NCI-H1105 treated with DMSO at 0.1 percent for 48 hours (cell line): ENCODE measurements at regions not wholly inside any gene's neighbourhood (a gene's known extent, or its start where the extent isn't known, plus 50 kb on each side); places are given as distances from the start of the nearest gene placed in this dataset.
"Not testable (repeated sequence)": the region's sequence is repeated elsewhere in the genome, so short reads cannot be mapped to it uniquely, and the experiment has no call there.

Source experiments
- DNase-seq: peaks from one replicate; lab custom pipeline; 2025; lab: John Stamatoyannopoulos, UW

DNA sequence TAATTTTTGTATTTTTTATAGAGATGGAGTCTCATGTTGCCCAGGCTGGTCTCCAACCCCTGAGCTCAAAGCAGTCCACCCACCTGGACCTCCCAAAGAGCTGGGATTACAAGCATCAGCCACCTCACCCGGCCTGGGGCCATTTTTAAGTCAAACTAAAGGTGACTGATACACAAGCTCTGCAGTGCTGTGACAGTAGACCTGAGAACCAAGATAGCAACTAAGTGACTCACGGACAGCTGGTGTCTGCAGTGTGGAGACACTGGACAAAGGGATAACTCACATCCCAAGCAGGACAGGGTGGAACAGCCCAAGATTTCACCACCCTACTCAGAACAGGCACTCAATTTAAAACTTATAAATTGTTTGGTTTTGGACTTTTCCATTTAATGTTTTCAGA, 402.5 kb downstream of the CD83 start:
- no peak for DNase-seq

DNA sequence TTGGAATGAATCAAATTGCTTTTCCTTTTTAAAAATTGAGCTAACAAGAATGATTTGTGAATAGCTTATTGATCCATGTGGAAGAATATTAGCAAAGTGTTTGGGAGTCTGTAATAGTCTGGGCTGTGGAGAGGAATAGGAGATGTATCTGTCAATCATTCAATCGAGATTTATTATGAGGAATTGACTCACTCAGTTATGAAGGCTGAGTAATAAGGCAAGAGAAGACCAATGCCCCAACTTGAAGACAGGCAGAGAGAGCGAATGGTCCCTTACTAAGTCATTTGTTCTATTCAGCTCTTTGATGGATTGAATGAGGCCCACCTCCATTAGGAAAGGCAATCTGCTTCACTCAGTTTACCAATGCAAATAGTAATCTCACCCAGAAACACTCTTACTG, 403.0 kb downstream of the CD83 start:
- no peak for DNase-seq

DNA sequence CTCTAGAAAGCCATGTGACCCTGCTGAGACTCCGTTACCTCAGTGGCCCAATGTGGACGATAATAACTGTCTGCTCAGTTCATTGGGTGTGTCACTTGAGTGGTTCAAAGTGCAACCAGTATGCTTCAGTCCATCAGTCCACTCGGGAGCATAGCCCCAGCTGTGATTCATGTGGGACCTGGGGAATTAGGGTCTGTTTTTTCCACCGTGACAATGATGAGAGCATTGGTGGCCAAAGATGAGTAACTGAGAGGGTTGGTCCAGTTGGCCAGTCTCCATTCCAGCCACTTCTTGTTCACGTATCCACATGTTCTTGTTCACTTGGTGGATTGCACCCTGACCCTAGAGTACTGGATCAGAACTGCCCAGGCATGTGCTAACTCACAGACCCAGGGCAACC, 403.6 kb downstream of the CD83 start:
- no peak for DNase-seq

DNA sequence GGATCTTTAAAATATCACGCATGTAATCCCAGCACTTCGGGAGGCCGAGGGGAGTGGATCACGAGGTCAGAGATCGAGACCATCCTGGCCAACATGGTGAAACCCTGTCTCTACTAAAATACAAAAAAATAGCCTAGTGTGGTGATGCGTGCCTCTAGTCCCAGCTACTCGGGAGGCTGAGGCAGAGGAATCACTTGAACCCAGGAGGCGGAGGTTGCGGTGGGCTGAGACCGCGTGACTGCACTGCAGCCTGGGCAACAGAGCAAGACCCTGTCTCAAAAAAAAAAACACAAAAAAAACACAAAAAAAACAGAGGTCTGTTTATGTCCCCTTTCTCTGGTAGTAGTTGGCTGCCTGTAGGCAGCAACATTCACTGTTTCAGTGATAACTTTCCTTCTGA, 404.3 kb downstream of the CD83 start:
- DNase-seq: not testable (repeated sequence)

DNA sequence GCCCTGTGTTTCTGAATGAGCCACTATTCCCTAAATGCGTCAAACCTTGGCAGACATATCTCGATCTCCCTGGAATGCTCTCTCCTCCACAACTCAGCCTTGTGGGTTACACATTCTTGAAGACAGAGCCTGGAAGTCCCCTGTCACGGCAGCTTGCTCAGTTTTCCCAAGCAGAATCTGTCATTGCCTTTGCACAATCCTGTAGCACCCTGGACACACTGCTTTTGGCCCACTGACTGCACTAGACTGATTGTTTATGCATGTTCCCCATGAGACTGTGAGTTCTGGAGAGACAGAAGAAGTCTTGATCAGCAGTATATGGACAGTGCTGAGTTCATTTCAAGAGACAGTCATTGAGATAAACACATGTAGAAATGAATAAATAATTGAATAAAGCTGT, 406.7 kb downstream of the CD83 start:
- no peak for DNase-seq

DNA sequence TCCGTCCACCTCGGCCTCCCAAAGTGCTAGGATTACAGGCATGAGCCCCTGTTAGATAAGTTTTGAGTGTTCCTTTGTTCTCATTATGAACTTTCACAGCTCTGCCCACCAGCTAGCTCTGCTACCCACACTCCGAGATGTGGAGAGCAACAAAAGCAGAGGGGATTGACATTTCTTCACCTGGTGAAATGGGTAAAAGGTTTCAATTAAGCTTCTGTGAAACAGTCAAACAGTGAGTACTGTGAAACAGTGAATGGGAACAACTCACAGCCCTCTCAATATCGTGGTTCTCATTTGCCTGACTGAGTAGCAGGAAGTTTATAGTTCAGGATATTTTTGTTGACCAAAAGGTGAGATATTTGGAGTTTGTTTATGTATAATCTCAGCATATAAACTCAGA, 412.8 kb downstream of the CD83 start:
- no peak for DNase-seq

DNA sequence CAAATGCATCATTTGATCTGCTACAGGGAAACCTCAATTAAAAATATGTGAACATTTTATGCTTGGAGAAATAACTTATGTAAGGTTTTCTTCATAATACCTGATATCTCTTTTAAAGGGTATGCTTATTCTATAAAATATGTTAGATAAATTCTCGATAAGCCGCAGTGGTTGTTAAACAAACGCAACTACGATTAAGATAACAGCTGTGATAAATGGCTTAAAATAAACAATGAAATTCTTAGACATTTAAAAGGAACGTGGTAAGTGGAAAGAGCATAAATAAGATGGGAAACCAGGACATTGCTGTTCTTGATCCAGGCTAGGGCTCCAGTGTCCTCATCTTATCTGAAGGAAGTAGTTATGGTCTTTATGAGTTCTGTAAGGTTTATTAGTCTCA, 415.9 kb downstream of the CD83 start:
- no peak for DNase-seq

DNA sequence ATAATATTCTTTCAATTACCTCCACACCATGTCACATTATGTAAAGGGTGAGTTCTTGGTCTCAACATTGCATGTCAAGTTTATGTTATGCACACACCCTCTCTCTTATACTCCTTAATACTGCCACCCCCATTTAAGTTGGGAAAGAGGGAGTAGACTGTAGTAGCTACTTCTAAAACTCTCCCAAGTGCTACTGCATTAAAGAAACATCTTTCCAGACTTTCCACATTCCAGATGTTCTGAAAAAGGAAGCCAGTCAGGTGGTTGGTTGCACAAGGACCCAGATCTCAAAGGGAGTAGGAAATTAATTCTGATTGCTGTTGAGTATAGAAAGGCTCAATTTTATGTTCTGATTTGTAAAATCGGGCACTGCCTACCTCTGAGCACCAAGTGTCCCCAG, 419.5 kb downstream of the CD83 start:
- no peak for DNase-seq

DNA sequence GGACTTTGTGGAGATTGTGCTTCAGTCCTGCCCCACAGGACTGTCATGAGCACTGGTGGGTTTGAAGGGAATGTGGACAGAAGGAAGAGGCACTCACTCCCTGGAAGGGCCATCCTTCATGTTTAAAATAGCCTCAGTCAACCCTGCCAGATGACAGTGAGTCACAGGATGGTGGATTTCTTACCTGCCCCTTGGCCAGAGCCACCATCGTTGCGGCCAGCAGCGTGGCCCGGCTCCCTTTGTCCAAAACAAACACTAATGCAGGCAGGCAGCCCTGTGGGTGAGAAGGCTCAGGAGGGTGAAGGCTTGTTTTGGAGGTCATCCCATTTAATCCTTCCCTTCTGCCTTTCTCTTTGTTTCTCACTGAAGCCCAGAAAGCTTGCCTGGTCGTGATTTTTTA, 422.7 kb downstream of the CD83 start:
- DNase-seq: no peak

DNA sequence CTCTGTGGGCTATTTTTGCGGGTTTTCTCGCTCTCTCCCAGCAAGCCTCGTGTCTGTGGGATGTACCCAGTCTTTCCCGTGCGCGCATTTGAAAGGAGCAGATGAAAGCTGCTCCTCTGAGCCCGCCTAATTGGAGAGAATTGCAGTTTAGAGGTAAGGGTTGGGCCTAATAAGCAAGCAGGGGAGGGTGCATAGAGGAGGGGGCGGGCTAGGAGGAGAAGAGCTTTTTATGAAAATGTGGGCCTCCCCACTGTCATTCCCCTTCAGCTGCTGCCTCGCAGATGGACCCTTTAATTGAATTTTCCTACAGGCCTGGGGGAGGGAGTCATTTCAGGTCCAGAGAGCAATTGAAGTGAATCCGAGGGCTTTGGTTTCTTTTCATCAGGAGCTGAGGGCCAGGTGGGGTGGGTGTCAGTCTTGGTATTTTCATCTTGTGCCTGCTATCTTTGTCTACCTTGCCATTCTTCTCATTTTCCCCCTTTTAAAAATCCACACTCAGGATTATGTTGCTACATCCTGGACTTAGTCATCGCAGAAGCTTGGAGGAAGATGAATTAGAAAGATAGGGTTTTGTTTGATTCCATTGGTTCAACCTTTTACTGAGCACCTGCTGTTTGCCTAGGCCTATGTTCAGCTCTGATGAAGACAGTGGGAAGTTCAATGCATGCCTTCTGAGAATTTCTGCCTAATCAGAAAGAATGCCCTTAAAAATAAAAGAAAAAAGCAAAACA, 423.4 kb downstream of the CD83 start:
- DNase-seq: no peak

DNA sequence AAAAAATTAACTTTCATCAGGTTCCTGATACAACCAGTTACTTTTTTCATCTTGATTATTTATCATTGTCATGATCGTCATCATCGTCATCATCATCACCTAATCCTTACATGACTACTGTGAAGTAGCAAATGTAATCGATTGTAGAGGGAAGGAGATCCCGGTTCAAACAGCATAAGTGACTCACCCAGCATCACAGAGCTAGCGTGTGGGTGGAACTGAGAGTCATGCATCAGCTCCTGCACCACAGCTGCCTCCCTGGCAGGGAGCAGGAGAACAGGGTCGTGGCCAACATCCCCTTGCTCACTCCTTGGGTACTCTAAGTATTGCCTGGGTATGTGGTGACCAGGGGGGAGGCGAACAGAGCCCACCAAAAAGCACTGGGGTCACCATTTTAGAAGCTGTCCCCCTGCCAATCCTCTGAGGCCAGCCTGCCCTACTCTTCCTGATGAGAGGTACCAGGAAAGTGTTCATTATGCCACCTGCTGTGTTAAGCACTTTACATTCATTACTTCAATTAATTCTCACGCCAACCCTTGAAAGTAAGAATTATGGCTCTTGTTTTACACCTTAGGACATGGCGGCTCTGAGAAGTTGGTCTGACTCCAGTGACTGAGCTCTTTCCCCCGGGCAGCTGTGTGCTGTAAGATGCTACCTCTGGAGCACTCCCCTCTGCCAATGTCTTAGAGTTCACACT, 425.2 kb downstream of the CD83 start:
- DNase-seq: peak; percentile 10

DNA sequence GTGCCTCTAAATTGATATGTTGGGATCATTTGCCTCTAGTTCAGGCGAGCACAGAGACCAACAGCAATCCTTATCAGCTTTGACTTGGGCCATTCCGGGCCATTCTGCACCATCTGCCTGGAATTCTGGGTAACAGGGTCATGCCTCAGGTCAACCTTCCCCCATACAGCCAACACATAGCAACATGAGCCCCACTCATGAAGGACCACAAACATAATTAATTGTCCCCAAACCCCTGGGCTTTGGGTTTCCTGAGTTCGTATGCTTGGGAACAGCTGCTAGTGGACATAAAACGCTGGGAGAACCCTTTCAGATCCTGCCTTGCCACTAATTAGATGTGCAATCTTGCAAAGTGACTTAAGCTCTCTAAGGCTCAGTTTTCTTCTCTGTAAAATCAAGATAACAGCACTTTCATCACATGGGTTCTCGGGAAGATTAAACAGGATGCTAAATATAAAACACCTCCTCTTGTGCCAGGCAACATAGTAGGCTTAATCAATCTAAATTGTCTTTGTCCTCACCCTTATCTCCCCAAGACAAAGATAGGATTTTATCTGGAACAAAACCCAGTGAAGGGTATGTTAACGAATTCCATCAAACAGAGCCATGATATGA, 426.5 kb downstream of the CD83 start:
- no peak for DNase-seq

DNA sequence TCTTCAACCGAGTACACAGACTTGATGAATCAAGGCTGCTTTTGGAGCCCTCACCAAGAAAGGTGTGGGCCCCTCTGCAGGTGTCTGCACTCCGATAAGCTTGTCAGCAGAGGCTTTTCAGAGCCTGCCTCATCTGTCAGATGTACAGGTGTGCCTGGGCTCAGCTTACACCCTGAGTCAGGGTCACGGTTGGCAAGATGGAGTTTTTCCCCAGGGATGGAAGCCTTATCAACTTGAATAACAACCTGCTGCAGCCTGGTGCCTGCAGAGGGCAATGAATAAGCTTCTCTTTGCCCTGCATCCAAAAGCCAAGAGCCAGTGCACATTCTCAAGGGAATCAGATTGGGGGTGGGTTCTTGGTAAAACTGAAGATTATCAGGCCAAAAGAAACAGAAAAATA, 427.1 kb downstream of the CD83 start:
- DNase-seq: peak; percentile 19

DNA sequence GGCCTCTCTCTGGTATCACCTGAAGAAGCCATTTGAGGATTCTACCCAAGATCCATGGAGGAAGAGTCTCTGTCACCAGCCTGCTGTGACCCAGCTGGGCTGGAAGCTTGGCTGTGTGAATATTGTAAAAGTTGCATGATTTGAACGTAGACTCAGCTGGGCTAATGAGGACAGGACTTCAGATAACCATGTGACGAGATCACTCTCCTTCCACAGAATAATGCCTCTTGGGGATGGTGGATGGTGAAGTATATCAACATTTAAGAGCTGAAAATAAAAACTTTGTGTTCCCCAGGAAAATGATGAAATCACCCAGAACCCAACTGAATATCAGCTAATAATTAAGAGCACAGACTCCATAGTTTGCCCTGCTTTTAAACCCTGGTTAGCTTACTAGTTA, 427.9 kb downstream of the CD83 start:
- DNase-seq: no peak

DNA sequence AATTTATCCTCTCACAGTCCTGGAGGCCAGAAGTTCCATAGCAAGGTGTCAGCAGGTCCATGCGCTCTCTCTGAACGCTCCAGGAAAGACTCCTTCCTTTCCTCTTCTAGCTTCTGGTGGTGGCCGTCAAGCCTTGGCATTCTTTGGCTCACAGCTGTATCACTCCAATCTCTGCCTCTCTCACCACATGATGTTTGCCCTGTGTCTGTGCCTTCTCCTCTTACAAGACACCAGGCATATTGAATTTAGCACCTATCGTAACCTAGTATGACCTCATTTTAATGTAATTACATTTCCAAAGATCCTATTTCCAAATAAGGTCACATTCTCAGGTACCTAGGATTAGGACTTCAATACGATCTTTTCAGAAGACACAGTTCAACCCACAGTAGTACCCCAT, 428.5 kb downstream of the CD83 start:
- no peak for DNase-seq

DNA sequence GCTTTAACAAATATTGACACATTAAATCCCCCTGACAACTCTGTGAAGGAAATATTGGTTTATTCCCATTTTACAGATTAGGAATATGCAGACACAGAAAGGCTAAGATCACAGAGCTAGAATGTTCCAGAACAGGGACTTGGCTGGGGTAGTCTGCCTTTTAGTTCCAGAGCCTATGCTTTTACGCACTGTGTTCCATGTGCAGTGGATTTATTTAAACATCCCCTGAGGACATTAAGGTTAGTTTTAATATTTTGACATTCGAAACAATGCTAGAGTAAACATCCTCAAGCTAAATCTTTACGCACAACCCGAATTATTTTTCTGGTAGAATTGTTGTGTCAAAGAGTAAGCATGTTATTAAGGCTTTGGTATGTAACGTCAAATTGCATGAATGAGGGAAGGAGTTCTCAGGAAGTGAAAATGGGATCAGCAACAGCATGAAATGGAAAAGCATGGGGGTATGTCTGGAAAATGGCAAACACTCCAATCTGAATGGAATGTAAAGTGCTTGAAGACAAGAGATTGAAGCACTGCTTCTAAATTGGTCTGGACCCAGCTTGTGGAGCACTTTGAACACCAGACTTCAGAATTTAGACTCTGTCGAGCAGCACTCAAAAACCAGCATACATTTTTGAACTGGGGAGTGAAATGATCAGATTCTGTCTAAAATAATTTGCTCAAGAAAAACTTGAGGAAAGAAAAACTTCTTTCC, 429.9 kb downstream of the CD83 start:
- DNase-seq: no peak

DNA sequence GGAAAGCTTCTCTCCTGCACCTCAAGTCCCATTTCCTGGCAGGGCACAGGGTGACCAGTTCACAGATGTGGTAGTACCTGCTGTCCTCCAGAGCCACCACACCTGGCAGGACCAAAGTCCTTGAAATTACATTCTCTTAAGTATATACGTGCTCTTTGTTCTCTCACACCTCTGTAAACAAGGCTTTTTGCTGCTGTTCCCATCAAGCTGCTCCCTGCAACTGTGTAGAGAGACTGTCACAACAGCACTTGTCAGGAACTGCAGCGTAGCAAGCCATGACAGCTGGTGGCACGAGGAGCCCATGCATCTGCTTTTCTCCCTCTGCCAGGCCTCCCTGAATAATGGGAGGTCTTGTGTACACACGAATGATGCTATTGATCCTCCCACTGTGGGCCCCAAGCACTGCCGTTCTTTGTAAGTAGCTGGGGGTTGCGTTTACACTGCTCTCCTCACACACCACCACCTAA, 431.8 kb downstream of the CD83 start:
- peak; percentile 67 for DNase-seq

DNA sequence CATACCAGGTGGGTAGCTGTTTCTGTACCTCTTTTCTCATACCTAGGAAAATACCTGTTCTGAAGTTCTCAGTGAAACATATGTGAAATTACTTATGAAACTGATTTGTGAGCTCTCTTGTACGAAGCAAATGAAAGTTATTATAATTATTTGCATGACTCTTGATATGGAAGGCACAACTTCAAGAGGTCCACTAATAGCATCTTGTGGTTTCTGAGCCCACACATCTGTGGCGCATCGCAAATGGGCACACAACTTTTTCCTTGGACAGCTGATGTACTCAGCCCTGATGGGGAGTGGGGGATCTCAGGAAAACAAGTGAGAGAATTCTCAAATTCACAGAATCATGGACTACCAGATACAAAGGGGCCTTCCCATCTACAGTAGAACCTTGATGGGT, 432.3 kb downstream of the CD83 start:
- no peak for DNase-seq

DNA sequence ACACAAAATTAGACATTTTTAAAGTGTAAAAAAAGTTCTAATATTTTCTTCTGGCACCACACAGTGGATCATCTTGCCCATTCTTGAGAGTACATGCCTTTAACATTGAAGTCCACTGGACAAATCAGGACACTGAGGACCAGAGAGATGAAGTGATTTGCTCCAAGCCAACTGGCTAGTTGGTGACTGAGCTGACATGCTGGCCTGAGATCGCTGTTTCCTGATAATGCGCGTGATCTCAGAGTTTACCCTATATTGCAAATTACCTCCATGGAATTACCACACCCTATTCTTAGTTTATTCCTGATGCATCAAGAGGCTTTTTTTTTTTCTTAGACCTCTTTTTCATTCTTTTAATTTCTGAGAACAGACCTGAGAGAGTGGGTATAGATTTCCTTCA, 432.8 kb downstream of the CD83 start:
- DNase-seq: no peak

DNA sequence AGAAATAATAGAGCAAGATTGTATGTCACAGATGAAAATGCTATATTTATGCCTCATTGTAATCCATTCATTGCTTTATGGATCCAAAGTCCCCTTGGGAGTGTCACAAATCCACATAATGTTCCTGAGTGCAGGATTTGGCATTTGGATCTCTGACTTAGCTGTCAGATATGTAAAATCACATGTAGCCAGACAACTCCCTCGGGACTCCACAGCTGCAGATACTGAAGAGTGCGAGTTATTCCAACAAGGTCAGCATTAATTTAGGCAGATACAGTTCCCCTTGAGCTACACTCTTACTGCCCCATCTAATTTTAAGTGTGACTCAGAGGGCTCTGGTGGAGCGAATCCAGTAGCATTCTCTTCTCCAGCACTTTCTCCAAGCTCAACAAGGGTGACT, 433.2 kb downstream of the CD83 start:
- DNase-seq: no peak

DNA sequence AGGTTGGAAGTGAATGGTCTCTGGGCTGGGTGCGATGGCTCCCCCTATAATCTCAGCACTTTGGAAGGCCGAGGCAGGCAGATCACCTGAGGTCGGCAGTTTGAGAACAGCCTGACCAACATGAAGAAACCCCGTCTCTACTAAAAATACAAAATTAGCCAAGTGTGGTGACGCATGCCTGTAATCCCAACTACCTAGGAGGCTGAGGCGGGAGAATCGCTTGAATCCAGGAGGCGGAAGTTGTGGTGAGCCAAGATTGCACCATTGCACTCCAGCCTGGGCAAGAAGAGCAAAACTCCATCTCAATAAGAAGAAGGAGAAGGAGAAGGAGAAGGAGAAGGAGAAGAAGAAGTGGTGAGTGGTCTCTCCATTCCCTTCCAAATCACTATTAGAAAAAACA, 434.0 kb downstream of the CD83 start:
- not testable (repeated sequence) for DNase-seq

DNA sequence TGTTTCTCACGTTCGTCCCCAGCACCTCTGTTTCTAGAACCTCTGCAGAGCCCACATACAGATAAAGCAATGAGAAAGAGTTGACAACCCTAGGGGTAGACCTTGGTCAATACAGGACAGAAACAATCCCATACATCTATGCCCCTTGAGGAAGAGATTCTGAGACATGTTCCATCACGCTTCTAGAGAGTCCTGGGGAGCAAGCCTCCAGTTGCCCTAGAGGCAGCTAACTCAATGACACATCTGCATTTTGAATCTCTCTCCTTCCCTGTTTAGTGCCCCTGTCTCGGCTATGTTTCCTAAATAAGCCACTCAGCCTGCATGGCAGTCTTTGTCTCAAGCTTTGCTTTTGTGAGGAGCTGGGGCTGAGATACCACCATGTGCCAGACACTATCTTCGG, 435.3 kb downstream of the CD83 start:
- no peak for DNase-seq

DNA sequence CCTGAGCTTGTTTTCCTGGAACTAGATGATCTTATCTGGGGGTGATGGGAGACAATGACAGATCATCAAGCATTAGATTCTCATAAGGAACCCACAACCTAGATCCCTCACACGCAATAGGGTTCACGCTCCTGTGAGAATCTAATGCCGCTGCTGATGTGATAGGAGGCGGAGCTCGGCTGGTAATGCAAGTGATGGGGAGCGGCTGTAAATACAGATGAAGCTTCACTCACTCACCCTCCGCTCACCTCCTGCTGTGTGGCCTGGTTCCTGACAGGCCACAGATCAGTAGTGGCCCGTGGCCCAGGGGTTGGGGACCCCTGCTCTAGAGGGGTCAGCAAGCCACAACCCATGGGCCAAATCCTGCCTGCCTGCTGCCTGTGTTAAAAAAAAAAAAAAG, 435.9 kb downstream of the CD83 start:
- no peak for DNase-seq
